Sigmoid colon (tissue), 4 donors: ENCODE measurements at regions not wholly inside any gene's neighbourhood (a gene's known extent, or its start where the extent isn't known, plus 50 kb on each side); places are given as distances from the start of the nearest gene placed in this dataset.
"Not testable (repeated sequence)": the region's sequence is repeated elsewhere in the genome, so short reads cannot be mapped to it uniquely, and the experiment has no call there.

Experiments used
- POLR2A ChIP-seq, 2 donors: fragments of 450-650 bp; IDR thresholded peaks; one replicate each; pipeline ENCODE4 v1.6.1; 2016; ENCODE audit warnings: antibody characterized with exemption in 2 of 2, mild to moderate bottlenecking in 2 of 2, moderate library complexity in 2 of 2
- POLR2AphosphoS5 ChIP-seq, 4 donors: sonication (generic); formaldehyde crosslinking; IDR thresholded peaks; one replicate each; pipeline ENCODE4 v1.6.1; 2017; ENCODE audit warnings: antibody characterized with exemption in 4 of 4
- TF ChIP-seq, protein P1 (sequence below), 4 experiments: fragments of 450-650 bp in 3 of 4; fragments of 200-600 bp in 1 of 4; IDR thresholded peaks; one replicate each; pipeline ENCODE4 v1.5.1; 2016 to 2019; ENCODE audit warnings: antibody characterized with exemption in 4 of 4, mild to moderate bottlenecking in 3 of 4, moderate library complexity in 2 of 4

GRCh38 chr3:25851693-25852259, 61.9 kb downstream of the OXSM start:
- TF ChIP-seq POLR2A, POLR2AphosphoS5 (IDR thresholded peaks at IDR 0.05): not testable (repeated sequence)
- TF ChIP-seq, protein P1, sequence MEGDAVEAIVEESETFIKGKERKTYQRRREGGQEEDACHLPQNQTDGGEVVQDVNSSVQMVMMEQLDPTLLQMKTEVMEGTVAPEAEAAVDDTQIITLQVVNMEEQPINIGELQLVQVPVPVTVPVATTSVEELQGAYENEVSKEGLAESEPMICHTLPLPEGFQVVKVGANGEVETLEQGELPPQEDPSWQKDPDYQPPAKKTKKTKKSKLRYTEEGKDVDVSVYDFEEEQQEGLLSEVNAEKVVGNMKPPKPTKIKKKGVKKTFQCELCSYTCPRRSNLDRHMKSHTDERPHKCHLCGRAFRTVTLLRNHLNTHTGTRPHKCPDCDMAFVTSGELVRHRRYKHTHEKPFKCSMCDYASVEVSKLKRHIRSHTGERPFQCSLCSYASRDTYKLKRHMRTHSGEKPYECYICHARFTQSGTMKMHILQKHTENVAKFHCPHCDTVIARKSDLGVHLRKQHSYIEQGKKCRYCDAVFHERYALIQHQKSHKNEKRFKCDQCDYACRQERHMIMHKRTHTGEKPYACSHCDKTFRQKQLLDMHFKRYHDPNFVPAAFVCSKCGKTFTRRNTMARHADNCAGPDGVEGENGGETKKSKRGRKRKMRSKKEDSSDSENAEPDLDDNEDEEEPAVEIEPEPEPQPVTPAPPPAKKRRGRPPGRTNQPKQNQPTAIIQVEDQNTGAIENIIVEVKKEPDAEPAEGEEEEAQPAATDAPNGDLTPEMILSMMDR (IDR thresholded peaks at IDR 0.05) = not testable (repeated sequence)
